ENCODE measurements at regions not wholly inside any gene's neighbourhood (a gene's known extent, or its start where the extent isn't known, plus 50 kb on each side); places are given as distances from the start of the nearest gene placed in this dataset.

DNA sequence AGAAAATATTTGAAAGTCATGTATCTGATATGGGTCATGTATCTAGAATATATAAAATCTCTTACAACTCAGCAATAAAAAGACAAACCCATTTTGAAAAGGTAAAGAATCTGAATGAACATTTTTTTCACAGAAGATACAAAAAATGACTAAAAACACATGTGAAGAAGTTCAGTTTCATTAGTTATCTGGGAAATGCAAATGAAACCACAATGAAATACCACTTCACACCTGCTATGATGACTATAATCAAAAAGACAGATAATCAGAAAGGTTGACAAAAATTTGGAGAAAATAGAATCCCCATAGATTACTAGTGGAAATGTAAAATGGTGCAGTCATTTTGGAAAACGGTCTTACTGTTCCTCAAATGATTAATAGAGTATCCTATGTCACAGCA lies 631.0 kb downstream of the MRPL39 start:
- Histone ChIP-seq H4K5ac (ENCODE audit: insufficient read length, low read depth, low read length) (no peak overlapping the region), H3K14ac (ENCODE audit: insufficient read length) (no peak overlapping the region), H4K91ac (replicated peaks; ENCODE audit: insufficient read length, low read length) (no peak overlapping the region), H2BK5ac (ENCODE audit: low read depth, low read length) (no peak overlapping the region), H4K8ac (ENCODE audit: extremely low read depth, insufficient read depth, low read length) (no peak overlapping the region), H3K23me2 (ENCODE audit: low read depth, low read length) (no peaks in the 10 kb centered on the region), H2AFZ (ENCODE audit: low read length) (no peak overlapping the region), H3K9me3 (ENCODE audit: insufficient read depth in 2 of 2, low read depth in 1 of 2, low read length in 1 of 2) (peaks cover 4 to 8% of the 10 kb centered on the region in 2 experiments; a peak in 2 of 4 replicates), H3K27ac (ENCODE audit: low read depth, low read length) (no peak overlapping the region), H3K4me2 (ENCODE audit: insufficient read depth in 1 of 2, low read depth in 2 of 2, low read length in 2 of 2) (no peak overlapping the region), H3K23ac (ENCODE audit: insufficient read length) (no peak overlapping the region), H3K27me3 (replicated peaks in 1 of 4; ENCODE audit: control insufficient read depth in 3 of 4, extremely low read depth in 1 of 4, insufficient read depth in 3 of 4, low read length in 3 of 4) (no peaks in the 10 kb centered on the region), H2BK120ac (replicated peaks; ENCODE audit: low read depth, low read length) (no peak overlapping the region), H3K18ac (ENCODE audit: extremely low read depth, low read length) (no peak overlapping the region), H2AK5ac (ENCODE audit: low read depth, low read length) (no peak overlapping the region), H3K79me1 (ENCODE audit: low read depth, low read length) (no peaks in the 10 kb centered on the region), H3K4ac (replicated peaks; ENCODE audit: insufficient read length, low read depth, low read length) (no peak overlapping the region), H3K79me2 (ENCODE audit: control insufficient read depth in 1 of 2, insufficient read depth in 2 of 2, low read length in 2 of 2) (no peaks in the 10 kb centered on the region), H3K4me1 (replicated peaks in 1 of 4; ENCODE audit: control insufficient read depth in 3 of 4, insufficient read depth in 4 of 4, low read length in 3 of 4) (no peaks in the 10 kb centered on the region), H2BK15ac (ENCODE audit: low read length) (no peak overlapping the region), H2BK12ac (ENCODE audit: low read depth, low read length) (no peak overlapping the region), H4K20me1 (replicated peaks in 1 of 2; ENCODE audit: control insufficient read depth in 1 of 2, insufficient read depth in 2 of 2, low read length in 2 of 2) (no peaks in the 10 kb centered on the region), H3K36me3 (ENCODE audit: control insufficient read depth in 2 of 4, insufficient read depth in 4 of 4, low read length in 3 of 4) (no peaks in the 10 kb centered on the region), H3K4me3 (ENCODE audit: extremely low read depth in 1 of 4, insufficient read depth in 2 of 4, low read depth in 3 of 4, low read length in 4 of 4) (no peak overlapping the region), H3K56ac (replicated peaks; ENCODE audit: insufficient read length, low read depth, low read length) (no peak overlapping the region), H3K9ac (replicated peaks in 1 of 4; ENCODE audit: extremely low read depth in 1 of 4, low read depth in 3 of 4, low read length in 3 of 4) (no peak overlapping the region), H2BK20ac (ENCODE audit: low read length) (no peak overlapping the region)
- 91% methylated on average over 1 of the region's 1 CpG; no CpG with 5 or more reads in 1 of the 2 experiments for WGBS, 2 experiments (ENCODE audit: extremely low coverage in 1 of 2, insufficient coverage in 1 of 2, insufficient read length in 1 of 2, insufficient replicate concordance in 2 of 2, low coverage in 1 of 2, low lambda C conversion rate in 2 of 2, missing lambda C conversion rate in 1 of 2)
- TF ChIP-seq TCF12 (IDR thresholded peaks at IDR 0.05; ENCODE audit: low read depth, low read length): no peak
- TF ChIP-seq CBX8 (IDR thresholded peaks at IDR 0.05; ENCODE audit: borderline replicate concordance, low read depth, low read length): no peak
- no peak for TF ChIP-seq SUZ12 (IDR thresholded peaks at IDR 0.05; ENCODE audit: low read length)
- no peak for TF ChIP-seq JUN (IDR thresholded peaks at IDR 0.05; ENCODE audit: low read depth, low read length)
- TF ChIP-seq EZH2 (IDR thresholded peaks at IDR 0.05; ENCODE audit: low read depth, low read length, severe bottlenecking): no peak
- no peak for TF ChIP-seq POU5F1 (IDR thresholded peaks at IDR 0.05; ENCODE audit: low read depth, low read length)
- TF ChIP-seq TAF7 (optimal IDR thresholded peaks at IDR 0.05; ENCODE audit: borderline replicate concordance, low read depth, low read length): no peak
- TF ChIP-seq CBX5 (IDR thresholded peaks at IDR 0.05; ENCODE audit: low read depth, low read length): no peak
- TF ChIP-seq KDM4A (IDR thresholded peaks at IDR 0.05; ENCODE audit: low read depth, low read length, severe bottlenecking): no peak
- TF ChIP-seq ZNF274 (IDR thresholded peaks at IDR 0.05; ENCODE audit: borderline replicate concordance, extremely low read depth, low read length): no peak
- TF ChIP-seq BACH1 (IDR thresholded peaks at IDR 0.05; ENCODE audit: low read length): no peak
- TF ChIP-seq EGR1 (IDR thresholded peaks at IDR 0.05; ENCODE audit: borderline replicate concordance, low read depth, low read length): no peak
- DNase-seq (ENCODE audit: low read depth in 1 of 2, low spot score in 2 of 2) (no peak), FAIRE-seq (no peak)
- CTCF ChIA-PET (ENCODE audit: partially characterized antibody): no interaction called here
- POLR2A ChIA-PET (ENCODE audit: partially characterized antibody): no interaction called here
